ENCODE measurements at regions not wholly inside any gene's neighbourhood (a gene's known extent, or its start where the extent isn't known, plus 50 kb on each side); places are given as distances from the start of the nearest gene placed in this dataset.

- H3K27ac ChIP-seq: no peak overlapping the region
- H3K27me3 ChIP-seq (replicated peaks): peaks cover 23% of the 10 kb centered on the region
- no peak for DNase-seq
- H3K4me3 ChIP-seq (ENCODE audit: low read depth, low read length): no peak overlapping the region
- in situ Hi-C loops (cut with HindIII; ENCODE audit: low pct_ligation_motif_present, low sequenced_read_pairs): no loop called here
- no peak for TF ChIP-seq CTCF (IDR thresholded peaks at IDR 0.05; ENCODE audit: low read depth, low read length, missing control alignments)
- H3K36me3 ChIP-seq (replicated peaks): no peaks in the 10 kb centered on the region
Measured at GRCh38 chr20:46816097-46816496, 78.5 kb upstream of the EYA2 start.

DNA sequence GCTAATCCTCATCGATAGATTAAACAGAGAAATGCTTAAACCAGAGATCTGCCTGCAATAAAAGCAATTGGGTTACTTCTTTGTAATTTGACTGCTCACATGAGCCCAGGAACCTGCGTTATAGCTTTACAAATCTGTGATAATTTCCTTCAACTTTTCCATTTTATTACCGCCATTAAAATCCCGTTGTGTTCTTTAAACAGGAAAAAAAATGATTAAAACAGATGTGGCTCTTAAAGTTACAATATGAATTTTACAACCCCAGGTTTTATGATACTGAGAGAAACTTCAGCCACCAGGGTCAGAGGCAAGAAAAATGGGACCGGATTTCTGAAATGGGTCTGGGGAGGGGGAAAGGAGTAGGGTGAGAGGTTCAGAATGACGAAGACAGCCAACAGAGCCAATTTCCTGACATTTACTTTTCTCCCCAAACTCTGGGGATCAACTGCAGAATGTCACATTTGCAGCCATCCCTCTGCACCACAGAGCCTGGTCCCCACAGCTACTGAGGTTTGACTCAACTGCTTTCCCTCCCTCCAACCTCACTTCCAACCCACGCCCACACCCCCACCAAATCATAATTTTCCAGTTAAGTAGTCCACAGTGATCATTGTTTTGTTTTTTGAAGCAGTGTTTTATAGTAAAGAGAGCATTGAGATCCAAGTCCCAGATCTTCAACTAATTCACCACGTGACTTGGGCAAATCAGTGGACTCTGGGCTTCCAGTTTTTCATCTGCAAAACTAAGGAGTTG, 77.6 kb upstream of the EYA2 start:
- no peaks in the 10 kb centered on the region for H3K36me3 ChIP-seq (replicated peaks)
- TF ChIP-seq CTCF (IDR thresholded peaks at IDR 0.05; ENCODE audit: low read depth, low read length, missing control alignments): no peak
- in situ Hi-C loops (cut with HindIII; ENCODE audit: low pct_ligation_motif_present, low sequenced_read_pairs): no loop called here
- H3K4me3 ChIP-seq (ENCODE audit: low read depth, low read length): no peak overlapping the region
- peaks cover 16% of the 10 kb centered on the region for H3K27me3 ChIP-seq (replicated peaks)
- H3K27ac ChIP-seq: no peak overlapping the region
- no peak for DNase-seq

DNA sequence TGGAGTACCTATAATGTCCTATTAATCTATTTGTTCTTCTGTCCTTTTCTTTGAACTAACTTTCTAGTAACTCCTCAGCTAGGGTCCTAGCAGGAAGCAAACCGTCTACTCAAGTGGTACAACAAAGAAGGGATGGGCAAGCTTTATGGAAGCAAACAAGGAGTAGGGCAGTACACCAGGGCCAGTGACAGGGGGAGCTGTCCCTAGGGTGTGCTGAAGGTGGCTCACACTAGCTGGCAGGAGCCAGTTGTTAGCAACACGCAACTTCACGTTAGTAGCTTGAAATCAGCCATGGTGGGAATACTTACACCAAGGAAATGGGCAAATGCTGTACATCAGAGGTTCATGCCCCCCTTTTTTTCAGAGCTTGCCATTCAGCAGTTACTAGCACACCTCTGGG, 74.0 kb upstream of the EYA2 start:
- H3K27ac ChIP-seq: no peak overlapping the region
- H3K36me3 ChIP-seq (replicated peaks): no peaks in the 10 kb centered on the region
- TF ChIP-seq CTCF (IDR thresholded peaks at IDR 0.05; ENCODE audit: low read depth, low read length, missing control alignments): peak; percentile 70
- peaks cover 16% of the 10 kb centered on the region for H3K27me3 ChIP-seq (replicated peaks)
- in situ Hi-C loops (cut with HindIII; ENCODE audit: low pct_ligation_motif_present, low sequenced_read_pairs): no loop called here
- no peak for DNase-seq
- no peak overlapping the region for H3K4me3 ChIP-seq (ENCODE audit: low read depth, low read length)

GRCh38 chr20:46823271-46823751, 71.3 kb upstream of the EYA2 start:
- no peaks in the 10 kb centered on the region for H3K36me3 ChIP-seq (replicated peaks)

GRCh38 chr20:46823753-46824152, 70.9 kb upstream of the EYA2 start:
- Histone ChIP-seq H3K27ac (no peak overlapping the region), H3K4me3 (ENCODE audit: low read depth, low read length) (no peak overlapping the region), H3K27me3 (replicated peaks) (no peaks in the 10 kb centered on the region), H3K36me3 (replicated peaks) (no peaks in the 10 kb centered on the region)
- no peak for DNase-seq
- TF ChIP-seq CTCF (IDR thresholded peaks at IDR 0.05; ENCODE audit: low read depth, low read length, missing control alignments): no peak
- in situ Hi-C loops (cut with HindIII; ENCODE audit: low pct_ligation_motif_present, low sequenced_read_pairs): no loop called here

More at GRCh38 chr20:46823271-46823751, 71.3 kb upstream of the EYA2 start:
- Histone ChIP-seq H3K27ac (no peak overlapping the region), H3K4me3 (ENCODE audit: low read depth, low read length) (no peak overlapping the region), H3K27me3 (replicated peaks) (no peaks in the 10 kb centered on the region)
- in situ Hi-C loops (cut with HindIII; ENCODE audit: low pct_ligation_motif_present, low sequenced_read_pairs): no loop called here
- no peak for TF ChIP-seq CTCF (IDR thresholded peaks at IDR 0.05; ENCODE audit: low read depth, low read length, missing control alignments)
- no peak for DNase-seq
